ENCODE measurements at regions not wholly inside any gene's neighbourhood (a gene's known extent, or its start where the extent isn't known, plus 50 kb on each side); places are given as distances from the start of the nearest gene placed in this dataset.

- Histone ChIP-seq H3F3A (ENCODE audit: control insufficient read depth, insufficient read depth) (no peaks in the 10 kb centered on the region), H3K9me3 (ENCODE audit: control insufficient read depth, insufficient read depth, low read length) (no peaks in the 10 kb centered on the region), H3K27ac (ENCODE audit: low read depth, low read length) (no peak overlapping the region), H4K20me1 (ENCODE audit: control insufficient read depth, insufficient read depth, low read depth, low read length) (no peaks in the 10 kb centered on the region), H3K4me1 (ENCODE audit: control insufficient read depth, low read length) (no peaks in the 10 kb centered on the region), H3K27me3 (ENCODE audit: control insufficient read depth, low read length) (no peaks in the 10 kb centered on the region), H3K36me3 (ENCODE audit: control insufficient read depth, low read length) (no peaks in the 10 kb centered on the region), H3K9me2 (replicated peaks; ENCODE audit: control insufficient read depth, low read length) (no peaks in the 10 kb centered on the region), H3K4me2 (ENCODE audit: low read length) (no peak overlapping the region), H3K79me2 (ENCODE audit: control insufficient read depth, low read length) (no peaks in the 10 kb centered on the region), H3K4me3 (ENCODE audit: low read length) (no peak overlapping the region)
- TF ChIP-seq CTCF (IDR thresholded peaks at IDR 0.05; ENCODE audit: low read depth, low read length, poor library complexity, severe bottlenecking), result no peak
- no peak for TF ChIP-seq EZH2phosphoT487 (IDR thresholded peaks at IDR 0.05; ENCODE audit: borderline replicate concordance, low read length)
Measured at GRCh38 chr16:26530584-26531289, 536.0 kb upstream of the C16orf82 start.

GRCh38 chr16:26531290-26531730 lies 535.4 kb upstream of the C16orf82 start:
- TF ChIP-seq CTCF (IDR thresholded peaks at IDR 0.05; ENCODE audit: low read depth, low read length, poor library complexity, severe bottlenecking) (no peak), EZH2phosphoT487 (IDR thresholded peaks at IDR 0.05; ENCODE audit: borderline replicate concordance, low read length) (no peak)
- Histone ChIP-seq H3F3A (ENCODE audit: control insufficient read depth, insufficient read depth) (no peaks in the 10 kb centered on the region), H3K27ac (ENCODE audit: low read depth, low read length) (no peak overlapping the region)

GRCh38 chr16:26532456-26532855 lies 534.3 kb upstream of the C16orf82 start:
- no peak for TF ChIP-seq CTCF (IDR thresholded peaks at IDR 0.05; ENCODE audit: low read depth, low read length, poor library complexity, severe bottlenecking)
- TF ChIP-seq EZH2phosphoT487 (IDR thresholded peaks at IDR 0.05; ENCODE audit: borderline replicate concordance, low read length), result no peak
- H3F3A ChIP-seq (ENCODE audit: control insufficient read depth, insufficient read depth), result no peaks in the 10 kb centered on the region
- H3K9me3 ChIP-seq (ENCODE audit: control insufficient read depth, insufficient read depth, low read length), result no peaks in the 10 kb centered on the region
- H4K20me1 ChIP-seq (ENCODE audit: control insufficient read depth, insufficient read depth, low read depth, low read length), result no peaks in the 10 kb centered on the region
- no peak overlapping the region for H3K4me3 ChIP-seq (ENCODE audit: low read length)
- no peaks in the 10 kb centered on the region for H3K79me2 ChIP-seq (ENCODE audit: control insufficient read depth, low read length)
- no peaks in the 10 kb centered on the region for H3K36me3 ChIP-seq (ENCODE audit: control insufficient read depth, low read length)
- H3K9me2 ChIP-seq (replicated peaks; ENCODE audit: control insufficient read depth, low read length), result no peaks in the 10 kb centered on the region
- H3K4me1 ChIP-seq (ENCODE audit: control insufficient read depth, low read length), result no peaks in the 10 kb centered on the region
- H3K27ac ChIP-seq (ENCODE audit: low read depth, low read length), result no peak overlapping the region
- H3K4me2 ChIP-seq (ENCODE audit: low read length), result no peak overlapping the region
- no peaks in the 10 kb centered on the region for H3K27me3 ChIP-seq (ENCODE audit: control insufficient read depth, low read length)

More at GRCh38 chr16:26531290-26531730, 535.4 kb upstream of the C16orf82 start:
- H3K4me3 ChIP-seq (ENCODE audit: low read length), result no peak overlapping the region
- no peaks in the 10 kb centered on the region for H3K4me1 ChIP-seq (ENCODE audit: control insufficient read depth, low read length)
- no peaks in the 10 kb centered on the region for H4K20me1 ChIP-seq (ENCODE audit: control insufficient read depth, insufficient read depth, low read depth, low read length)
- H3K79me2 ChIP-seq (ENCODE audit: control insufficient read depth, low read length), result no peaks in the 10 kb centered on the region
- no peaks in the 10 kb centered on the region for H3K9me3 ChIP-seq (ENCODE audit: control insufficient read depth, insufficient read depth, low read length)
- no peak overlapping the region for H3K4me2 ChIP-seq (ENCODE audit: low read length)
- no peaks in the 10 kb centered on the region for H3K27me3 ChIP-seq (ENCODE audit: control insufficient read depth, low read length)
- H3K36me3 ChIP-seq (ENCODE audit: control insufficient read depth, low read length), result no peaks in the 10 kb centered on the region
- H3K9me2 ChIP-seq (replicated peaks; ENCODE audit: control insufficient read depth, low read length), result no peaks in the 10 kb centered on the region
